ENCODE measurements at regions not wholly inside any gene's neighbourhood (a gene's known extent, or its start where the extent isn't known, plus 50 kb on each side); places are given as distances from the start of the nearest gene placed in this dataset.

DNA sequence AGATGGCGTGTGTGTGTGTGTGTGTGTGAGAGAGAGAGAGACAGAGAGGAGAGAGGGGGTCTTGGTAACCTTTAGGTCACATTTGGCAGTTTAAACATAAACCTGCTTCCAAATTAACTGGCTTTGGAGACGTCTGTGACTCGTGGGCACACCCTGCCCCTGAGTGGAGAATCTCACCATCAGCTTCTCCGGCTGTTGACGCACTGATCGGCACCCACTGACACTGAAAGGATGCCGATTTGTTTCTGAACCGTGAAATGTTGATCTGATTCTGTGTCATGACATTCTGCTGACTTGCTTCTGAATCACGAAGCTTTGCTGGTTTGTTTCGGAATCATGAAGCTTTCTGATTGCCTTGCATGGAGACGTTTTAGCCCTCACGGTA lies 114.7 kb downstream of the RTP5 start (continued):
- TF ChIP-seq CHD7 (IDR thresholded peaks at IDR 0.05; ENCODE audit: insufficient replicate concordance, low read length) (no peak), TEAD4 (IDR thresholded peaks at IDR 0.05; ENCODE audit: low read depth, low read length) (no peak), MAFK (IDR thresholded peaks at IDR 0.05; ENCODE audit: low read depth, low read length) (no peak), SIX5 (IDR thresholded peaks at IDR 0.05; ENCODE audit: low read depth, low read length) (no peak), CHD1 (IDR thresholded peaks at IDR 0.05; ENCODE audit: low read depth, low read length) (no peak), JUND (IDR thresholded peaks at IDR 0.05; ENCODE audit: low read length) (no peak)

All from H1 (cell line).